ENCODE measurements at regions not wholly inside any gene's neighbourhood (a gene's known extent, or its start where the extent isn't known, plus 50 kb on each side); places are given as distances from the start of the nearest gene placed in this dataset.
"Not testable (repeated sequence)": the region's sequence is repeated elsewhere in the genome, so short reads cannot be mapped to it uniquely, and the experiment has no call there.

GRCh38 chr4:91791631-91792030, 512.1 kb upstream of the GRID2 start:
- not testable (repeated sequence) for H3K36me3 Mint-ChIP-seq; H3K4me3 Mint-ChIP-seq; H3K27ac Mint-ChIP-seq; DNase-seq; H3K27me3 Mint-ChIP-seq (ENCODE audit: low read depth in 3 of 3); H3K4me1 Mint-ChIP-seq
- peaks cover 0 to 12% (median 6%) of the 10 kb centered on the region in 6 donors for H3K9me3 Mint-ChIP-seq

- no peaks in the 10 kb centered on the region for H3K36me3 Mint-ChIP-seq
- no peak for DNase-seq
- H3K4me3 Mint-ChIP-seq, result no peak overlapping the region
- H3K27ac Mint-ChIP-seq, result no peak overlapping the region
- H3K9me3 Mint-ChIP-seq, result peaks cover 10 to 29% (median 23%) of the 10 kb centered on the region in 6 donors
- H3K27me3 Mint-ChIP-seq (ENCODE audit: low read depth in 3 of 3), result no peaks in the 10 kb centered on the region
- no peaks in the 10 kb centered on the region for H3K4me1 Mint-ChIP-seq
Observed at GRCh38 chr4:91795947-91796346, 507.8 kb upstream of the GRID2 start.

GRCh38 chr4:91812319-91812718, 491.4 kb upstream of the GRID2 start:
- Mint-ChIP-seq H3K36me3 (no peaks in the 10 kb centered on the region), H3K27ac (no peak overlapping the region)

GRCh38 chr4:91824773-91825172, 479.0 kb upstream of the GRID2 start:
- H3K4me3 Mint-ChIP-seq, result no peak overlapping the region
- peaks cover 0 to 2% (median 0%) of the 10 kb centered on the region in 3 donors for H3K27me3 Mint-ChIP-seq (ENCODE audit: low read depth in 3 of 3)
- no peak for DNase-seq
- no peaks in the 10 kb centered on the region for H3K36me3 Mint-ChIP-seq
- H3K27ac Mint-ChIP-seq, result no peak overlapping the region
- no peaks in the 10 kb centered on the region for H3K4me1 Mint-ChIP-seq
- peaks cover 10 to 48% (median 24%) of the 10 kb centered on the region in 6 donors for H3K9me3 Mint-ChIP-seq

More at GRCh38 chr4:91812319-91812718, 491.4 kb upstream of the GRID2 start:
- Mint-ChIP-seq H3K4me1 (no peaks in the 10 kb centered on the region), H3K4me3 (no peak overlapping the region), H3K27me3 (ENCODE audit: low read depth in 3 of 3) (peaks cover 0 to 5% (median 0%) of the 10 kb centered on the region in 3 donors), H3K9me3 (peaks cover 5 to 52% (median 14%) of the 10 kb centered on the region in 6 donors)
- DNase-seq, result no peak

- no peak overlapping the region for H3K4me3 Mint-ChIP-seq
- H3K9me3 Mint-ChIP-seq, result peaks cover 10 to 51% (median 27%) of the 10 kb centered on the region in 6 donors
Observed at GRCh38 chr4:91826186-91826585, 477.6 kb upstream of the GRID2 start.

GRCh38 chr4:91827914-91828313, 475.9 kb upstream of the GRID2 start:
- Mint-ChIP-seq H3K4me3 (no peak overlapping the region), H3K27ac (no peak overlapping the region), H3K9me3 (peaks cover 11 to 49% (median 29%) of the 10 kb centered on the region in 6 donors), H3K36me3 (peaks cover 0 to 4% (median 0%) of the 10 kb centered on the region in 3 donors), H3K4me1 (no peaks in the 10 kb centered on the region), H3K27me3 (ENCODE audit: low read depth in 3 of 3) (no peaks in the 10 kb centered on the region)
- DNase-seq, result no peak

More at GRCh38 chr4:91826186-91826585, 477.6 kb upstream of the GRID2 start:
- H3K4me1 Mint-ChIP-seq, result no peaks in the 10 kb centered on the region
- no peak for DNase-seq
- H3K27me3 Mint-ChIP-seq (ENCODE audit: low read depth in 3 of 3), result peaks cover 0 to 2% (median 0%) of the 10 kb centered on the region in 3 donors
- H3K27ac Mint-ChIP-seq, result no peak overlapping the region
- H3K36me3 Mint-ChIP-seq, result no peaks in the 10 kb centered on the region

- H3K9me3 Mint-ChIP-seq, result peaks cover 13 to 55% (median 35%) of the 10 kb centered on the region in 6 donors
- no peaks in the 10 kb centered on the region for H3K4me1 Mint-ChIP-seq
- peaks cover 0 to 2% (median 0%) of the 10 kb centered on the region in 3 donors for H3K27me3 Mint-ChIP-seq (ENCODE audit: low read depth in 3 of 3)
Observed at GRCh38 chr4:91829531-91829930, 474.2 kb upstream of the GRID2 start.

GRCh38 chr4:91830681-91831395, 472.9 kb upstream of the GRID2 start:
- no peak overlapping the region for H3K4me3 Mint-ChIP-seq
- peaks cover 12 to 55% (median 35%) of the 10 kb centered on the region in 6 donors for H3K9me3 Mint-ChIP-seq

More at GRCh38 chr4:91829531-91829930, 474.2 kb upstream of the GRID2 start:
- no peak for DNase-seq
- H3K27ac Mint-ChIP-seq, result no peak overlapping the region
- H3K36me3 Mint-ChIP-seq, result peaks cover 0 to 4% (median 0%) of the 10 kb centered on the region in 3 donors
- no peak overlapping the region for H3K4me3 Mint-ChIP-seq

GRCh38 chr4:91837608-91838029, 466.1 kb upstream of the GRID2 start:
- no peaks in the 10 kb centered on the region for H3K4me1 Mint-ChIP-seq
- H3K27ac Mint-ChIP-seq, result no peak overlapping the region
- no peaks in the 10 kb centered on the region for H3K36me3 Mint-ChIP-seq
- H3K4me3 Mint-ChIP-seq, result no peak overlapping the region
- H3K9me3 Mint-ChIP-seq, result peaks cover 12 to 57% (median 27%) of the 10 kb centered on the region in 6 donors
- peaks cover 0 to 3% (median 2%) of the 10 kb centered on the region in 3 donors for H3K27me3 Mint-ChIP-seq (ENCODE audit: low read depth in 3 of 3)
- no peak for DNase-seq

More at GRCh38 chr4:91830681-91831395, 472.9 kb upstream of the GRID2 start:
- no peaks in the 10 kb centered on the region for H3K4me1 Mint-ChIP-seq
- H3K27me3 Mint-ChIP-seq (ENCODE audit: low read depth in 3 of 3), result peaks cover 0 to 2% (median 0%) of the 10 kb centered on the region in 3 donors
- H3K27ac Mint-ChIP-seq, result no peak overlapping the region
- H3K36me3 Mint-ChIP-seq, result peaks cover 0 to 4% (median 0%) of the 10 kb centered on the region in 3 donors
- no peak for DNase-seq

- Mint-ChIP-seq H3K4me1 (no peaks in the 10 kb centered on the region), H3K36me3 (no peaks in the 10 kb centered on the region), H3K27me3 (ENCODE audit: low read depth in 3 of 3) (peaks cover 0 to 3% (median 2%) of the 10 kb centered on the region in 3 donors), H3K27ac (no peak overlapping the region), H3K4me3 (no peak overlapping the region), H3K9me3 (peaks cover 12 to 49% (median 26%) of the 10 kb centered on the region in 6 donors)
- no peak for DNase-seq
Observed at GRCh38 chr4:91838181-91838861, 465.4 kb upstream of the GRID2 start.

GRCh38 chr4:91840359-91840758, 463.4 kb upstream of the GRID2 start:
- no peak overlapping the region for H3K27ac Mint-ChIP-seq
- DNase-seq, result no peak
- no peaks in the 10 kb centered on the region for H3K36me3 Mint-ChIP-seq
- H3K9me3 Mint-ChIP-seq, result peaks cover 9 to 30% (median 13%) of the 10 kb centered on the region in 6 donors
- peaks cover 0 to 3% (median 0%) of the 10 kb centered on the region in 3 donors for H3K27me3 Mint-ChIP-seq (ENCODE audit: low read depth in 3 of 3)
- no peaks in the 10 kb centered on the region for H3K4me1 Mint-ChIP-seq
- no peak overlapping the region for H3K4me3 Mint-ChIP-seq

GRCh38 chr4:91846233-91846632, 457.5 kb upstream of the GRID2 start:
- DNase-seq, result no peak
- H3K27ac Mint-ChIP-seq, result no peak overlapping the region
- no peaks in the 10 kb centered on the region for H3K36me3 Mint-ChIP-seq
- H3K27me3 Mint-ChIP-seq (ENCODE audit: low read depth in 3 of 3), result peaks cover 0 to 1% (median 0%) of the 10 kb centered on the region in 3 donors
- H3K4me3 Mint-ChIP-seq, result no peak overlapping the region
- H3K9me3 Mint-ChIP-seq, result peaks cover 10 to 41% (median 16%) of the 10 kb centered on the region in 6 donors
- no peaks in the 10 kb centered on the region for H3K4me1 Mint-ChIP-seq

GRCh38 chr4:91851456-91851855, 452.3 kb upstream of the GRID2 start:
- Mint-ChIP-seq H3K9me3 (peaks cover 7 to 33% (median 12%) of the 10 kb centered on the region in 6 donors), H3K4me3 (no peak overlapping the region), H3K27ac (no peak overlapping the region), H3K27me3 (ENCODE audit: low read depth in 3 of 3) (peaks cover 0 to 1% (median 0%) of the 10 kb centered on the region in 3 donors), H3K4me1 (no peaks in the 10 kb centered on the region), H3K36me3 (no peaks in the 10 kb centered on the region)
- DNase-seq, result no peak

- H3K27me3 Mint-ChIP-seq (ENCODE audit: low read depth in 3 of 3), result no peaks in the 10 kb centered on the region
- H3K4me1 Mint-ChIP-seq, result no peaks in the 10 kb centered on the region
- DNase-seq, result no peak
Observed at GRCh38 chr4:91887926-91888325, 415.8 kb upstream of the GRID2 start.

More at GRCh38 chr4:91887926-91888325, 415.8 kb upstream of the GRID2 start:
- H3K4me3 Mint-ChIP-seq, result no peak overlapping the region
- peaks cover 0 to 24% (median 15%) of the 10 kb centered on the region in 6 donors for H3K9me3 Mint-ChIP-seq
- H3K27ac Mint-ChIP-seq, result no peak overlapping the region
- no peaks in the 10 kb centered on the region for H3K36me3 Mint-ChIP-seq

Data from immature natural killer cell (primary cell).